Type B pancreatic cell (in vitro differentiated cells): ENCODE measurements at regions not wholly inside any gene's neighbourhood (a gene's known extent, or its start where the extent isn't known, plus 50 kb on each side); places are given as distances from the start of the nearest gene placed in this dataset.

Experiments
- DNase-seq: peaks from one replicate; pipeline ENCODE4 v3.0.0; 2021; ENCODE audit warnings: mixed read lengths; ENCODE audit not compliant: unreplicated experiment; ENCODE audit errors: extremely low spot score
- H3K27ac Mint-ChIP-seq: 2 replicates; pipeline ENCODE4 v1.8.0; 2021; ENCODE audit warnings: mild to moderate bottlenecking, mixed read lengths
- H3K27me3 Mint-ChIP-seq: 2 replicates; pipeline ENCODE4 v1.8.0; 2021; ENCODE audit warnings: mixed read lengths
- H3K36me3 Mint-ChIP-seq: 2 replicates; pipeline ENCODE4 v1.8.0; 2021; ENCODE audit warnings: mixed read lengths
- H3K4me1 Mint-ChIP-seq: one replicate; pipeline ENCODE4 v1.8.0; 2021; ENCODE audit warnings: mixed read lengths; ENCODE audit not compliant: unreplicated experiment
- H3K4me3 Mint-ChIP-seq: 2 replicates; pipeline ENCODE4 v1.8.0; 2021; ENCODE audit warnings: mild to moderate bottlenecking, mixed read lengths
- H3K9me3 Mint-ChIP-seq: 2 replicates; pipeline ENCODE4 v1.8.0; 2021; ENCODE audit warnings: mixed read lengths
- CTCF ChIP-seq: fragments of 200-600 bp; sonication (generic); conservative IDR thresholded peaks from 2 replicates; pipeline ENCODE4 v1.5.0; 2021; ENCODE audit warnings: antibody characterized with exemption, mild to moderate bottlenecking

- no peak overlapping the region for H3K27ac Mint-ChIP-seq
- no peak for DNase-seq
- no peak overlapping the region for H3K4me3 Mint-ChIP-seq
- H3K36me3 Mint-ChIP-seq = no peaks in the 10 kb centered on the region
- H3K9me3 Mint-ChIP-seq = no peaks in the 10 kb centered on the region
- TF ChIP-seq CTCF = no peak
- H3K4me1 Mint-ChIP-seq = peaks cover 22% of the 10 kb centered on the region
- H3K27me3 Mint-ChIP-seq = no peaks in the 10 kb centered on the region
These were observed 89.1 kb upstream of the THBS2 start for GRCh38 chr6:169342710-169343109.

- Mint-ChIP-seq H3K27me3 (no peaks in the 10 kb centered on the region), H3K36me3 (no peaks in the 10 kb centered on the region), H3K4me1 (peaks cover 22% of the 10 kb centered on the region), H3K9me3 (no peaks in the 10 kb centered on the region), H3K4me3 (no peak overlapping the region), H3K27ac (no peak overlapping the region)
- no peak for TF ChIP-seq CTCF
- DNase-seq = no peak
These were observed 88.1 kb upstream of the THBS2 start for GRCh38 chr6:169341706-169342105.

- no peak overlapping the region for H3K27ac Mint-ChIP-seq
- peaks cover 22% of the 10 kb centered on the region for H3K4me1 Mint-ChIP-seq
- no peaks in the 10 kb centered on the region for H3K27me3 Mint-ChIP-seq
- no peak for DNase-seq
- no peaks in the 10 kb centered on the region for H3K9me3 Mint-ChIP-seq
- H3K36me3 Mint-ChIP-seq = no peaks in the 10 kb centered on the region
- TF ChIP-seq CTCF = no peak
- no peak overlapping the region for H3K4me3 Mint-ChIP-seq
These were observed 87.4 kb upstream of the THBS2 start for GRCh38 chr6:169341065-169341464.

GRCh38 chr6:169340395-169340794 is 86.7 kb upstream of the THBS2 start:
- TF ChIP-seq CTCF = no peak
- Mint-ChIP-seq H3K4me3 (no peak overlapping the region), H3K36me3 (no peaks in the 10 kb centered on the region), H3K27me3 (no peaks in the 10 kb centered on the region), H3K4me1 (peaks cover 22% of the 10 kb centered on the region), H3K9me3 (no peaks in the 10 kb centered on the region), H3K27ac (no peak overlapping the region)
- no peak for DNase-seq

GRCh38 chr6:169339731-169340309 is 86.2 kb upstream of the THBS2 start:
- no peak for DNase-seq
- no peaks in the 10 kb centered on the region for H3K9me3 Mint-ChIP-seq
- no peaks in the 10 kb centered on the region for H3K36me3 Mint-ChIP-seq
- TF ChIP-seq CTCF = no peak
- no peaks in the 10 kb centered on the region for H3K27me3 Mint-ChIP-seq
- H3K4me1 Mint-ChIP-seq = peaks cover 21% of the 10 kb centered on the region
- H3K4me3 Mint-ChIP-seq = no peak overlapping the region
- no peak overlapping the region for H3K27ac Mint-ChIP-seq

- Mint-ChIP-seq H3K27ac (no peak overlapping the region), H3K9me3 (no peaks in the 10 kb centered on the region), H3K4me1 (peaks cover 14% of the 10 kb centered on the region), H3K4me3 (no peak overlapping the region), H3K36me3 (no peaks in the 10 kb centered on the region), H3K27me3 (no peaks in the 10 kb centered on the region)
- DNase-seq = no peak
- no peak for TF ChIP-seq CTCF
These were observed 85.4 kb upstream of the THBS2 start for GRCh38 chr6:169339025-169339424.
